ENCODE measurements at regions not wholly inside any gene's neighbourhood (a gene's known extent, or its start where the extent isn't known, plus 50 kb on each side); places are given as distances from the start of the nearest gene placed in this dataset.

DNA sequence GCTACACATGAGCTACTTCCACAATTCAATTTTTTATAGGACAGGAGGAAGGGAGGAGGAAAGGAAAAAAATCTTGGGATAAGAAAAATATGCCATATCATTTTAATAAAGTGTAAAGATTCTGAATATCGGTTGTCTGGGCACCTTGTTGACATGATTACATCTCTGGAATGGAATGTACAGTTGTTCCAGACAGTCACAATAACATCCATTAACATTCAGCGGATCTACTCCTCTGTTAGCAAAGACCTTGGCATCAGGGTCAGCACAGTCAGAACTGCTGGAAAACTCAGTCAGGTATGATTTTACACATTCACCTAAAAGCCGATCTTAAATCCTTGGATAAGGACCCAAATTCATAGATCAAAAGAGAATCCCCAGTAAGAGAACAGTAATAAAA lies 85.4 kb upstream of the ARMCX2 start:
- TF ChIP-seq CTCF (IDR thresholded peaks at IDR 0.05) (no peak), POLR2A (IDR thresholded peaks at IDR 0.05) (no peak), POLR2AphosphoS5 (IDR thresholded peaks at IDR 0.05; ENCODE audit: insufficient read depth in 1 of 2, low read depth in 1 of 2) (no peak)
